ENCODE measurements at regions not wholly inside any gene's neighbourhood (a gene's known extent, or its start where the extent isn't known, plus 50 kb on each side); places are given as distances from the start of the nearest gene placed in this dataset.

DNA sequence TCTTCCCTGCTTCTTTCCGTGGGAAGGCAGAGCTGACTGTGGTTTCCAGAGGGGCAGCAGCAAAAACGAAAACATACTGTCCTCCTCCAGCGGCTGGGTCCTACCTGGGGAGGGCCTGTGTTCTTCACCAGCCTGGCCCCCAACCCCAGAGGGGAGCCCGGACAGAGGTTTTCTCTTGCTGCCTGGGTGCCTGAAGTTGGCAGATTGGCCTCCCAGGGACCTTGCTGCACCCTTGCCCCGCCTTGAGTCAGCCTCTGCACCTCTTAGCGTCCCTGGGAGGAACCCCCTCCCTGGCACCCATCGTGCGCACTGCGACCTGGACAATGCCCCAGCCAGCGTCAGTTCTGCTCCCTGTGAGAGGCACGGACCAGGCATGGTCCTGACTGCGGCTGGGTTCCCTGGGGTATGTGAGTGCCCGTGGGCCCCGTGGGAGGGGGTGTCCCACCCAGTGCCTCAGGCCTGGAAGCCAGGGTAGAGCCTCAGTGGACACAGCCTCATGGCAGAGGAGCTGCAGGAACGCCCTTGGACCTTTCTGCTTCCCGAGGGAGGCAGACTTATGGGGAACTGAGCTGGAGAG lies 56.8 kb upstream of the PRR23E start:
- DNase-seq (ENCODE audit: low read depth): no peak

- no peak for DNase-seq (ENCODE audit: low read depth)
Measured at GRCh38 chr3:127136706-127137105, 56.2 kb upstream of the PRR23E start.

- DNase-seq (ENCODE audit: low read depth): no peak
Measured at GRCh38 chr3:127137113-127137512, 55.8 kb upstream of the PRR23E start.

GRCh38 chr3:127137757-127138536 lies 55.0 kb upstream of the PRR23E start:
- DNase-seq (ENCODE audit: low read depth): no peak

DNA sequence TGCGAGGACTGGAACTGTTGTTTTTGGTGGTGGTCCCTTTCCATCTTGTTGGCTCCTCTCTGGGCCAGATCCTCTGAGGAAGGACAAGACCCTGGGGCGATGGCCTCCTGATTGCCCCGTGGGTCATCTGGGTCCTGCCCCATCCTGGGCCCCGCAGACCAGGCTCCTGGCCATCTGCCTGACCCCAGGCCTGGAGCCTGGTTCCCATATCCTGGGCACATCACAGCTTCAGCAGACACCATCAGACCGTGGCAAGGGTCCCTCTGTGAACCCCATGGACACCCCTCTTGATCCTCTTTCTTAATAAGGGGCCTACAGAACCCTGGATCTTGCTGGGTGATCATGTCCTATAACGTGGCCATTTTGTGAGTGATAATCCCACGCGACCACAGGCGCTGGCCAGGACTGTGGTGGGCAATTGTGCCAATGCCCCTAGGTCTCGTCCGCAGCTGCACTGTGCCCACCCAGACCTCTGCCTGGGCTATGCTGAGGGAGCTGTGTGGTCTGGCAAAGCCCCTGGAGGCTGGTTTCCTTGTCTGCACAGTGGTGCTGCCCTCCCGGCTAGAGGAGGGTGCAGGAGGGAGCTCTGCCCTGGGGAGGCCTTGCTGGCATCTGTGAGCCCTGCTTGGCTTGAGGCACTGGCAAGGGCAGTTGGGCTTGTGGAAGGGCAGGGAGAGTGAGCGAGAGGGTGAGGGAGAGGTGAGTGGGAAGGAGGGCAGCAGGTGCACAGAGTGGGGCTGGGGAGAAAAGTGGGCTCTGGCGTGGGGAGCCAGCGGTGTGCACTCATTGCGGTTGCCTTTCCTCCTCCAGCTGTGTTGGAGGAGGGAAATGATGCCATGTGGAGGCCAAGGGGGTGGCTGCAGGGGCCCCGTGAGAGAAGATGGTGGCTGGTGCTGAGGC lies 53.1 kb upstream of the PRR23E start:
- DNase-seq (ENCODE audit: low read depth): no peak

DNA sequence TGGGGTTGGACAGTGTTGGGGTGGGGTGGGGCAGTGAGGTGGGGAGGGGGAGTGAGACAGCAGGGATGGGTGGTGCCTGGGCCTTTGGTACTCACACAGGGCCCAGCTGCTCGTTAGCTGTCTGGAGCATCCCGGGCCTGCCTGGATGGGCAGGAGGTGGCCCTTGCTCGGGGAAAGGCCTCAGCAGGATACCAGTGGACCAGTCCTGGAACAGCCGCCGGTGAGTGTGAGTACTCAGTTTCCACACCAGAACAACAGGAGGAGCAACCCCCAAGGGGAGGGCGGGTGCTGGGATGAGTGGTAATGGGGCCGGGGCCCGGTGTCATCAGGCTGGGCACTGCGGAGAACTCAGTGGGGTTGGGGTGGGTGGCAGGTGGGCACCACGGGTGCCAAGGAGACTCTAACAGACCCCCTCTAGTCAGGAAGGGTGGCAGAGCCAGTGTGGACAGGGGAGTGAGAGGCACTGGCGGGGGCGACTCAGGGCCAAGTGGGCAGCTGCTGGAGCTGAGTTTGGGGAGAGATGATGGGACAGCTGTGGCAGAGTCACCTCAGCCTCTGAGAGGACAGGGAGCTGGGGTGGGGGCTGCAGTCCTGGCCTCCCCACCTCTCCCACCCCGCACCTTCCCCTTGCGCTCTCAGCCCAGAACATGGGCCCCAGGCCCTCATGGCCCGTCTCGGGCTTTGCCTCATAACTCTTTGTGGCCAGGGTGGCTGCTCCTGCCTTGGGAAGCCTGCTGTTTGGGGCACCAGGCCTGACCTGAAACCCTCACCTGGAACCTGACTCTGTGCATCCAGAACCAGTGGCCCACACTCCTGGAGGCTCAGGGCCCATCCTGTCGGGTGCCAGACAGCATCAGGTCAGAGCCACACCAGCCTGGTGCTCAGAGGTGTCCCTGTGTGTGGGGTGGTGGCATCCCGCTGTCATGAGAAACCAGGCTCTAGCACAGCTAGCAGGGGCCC lies 52.1 kb upstream of the PRR23E start:
- DNase-seq (ENCODE audit: low read depth): no peak

DNA sequence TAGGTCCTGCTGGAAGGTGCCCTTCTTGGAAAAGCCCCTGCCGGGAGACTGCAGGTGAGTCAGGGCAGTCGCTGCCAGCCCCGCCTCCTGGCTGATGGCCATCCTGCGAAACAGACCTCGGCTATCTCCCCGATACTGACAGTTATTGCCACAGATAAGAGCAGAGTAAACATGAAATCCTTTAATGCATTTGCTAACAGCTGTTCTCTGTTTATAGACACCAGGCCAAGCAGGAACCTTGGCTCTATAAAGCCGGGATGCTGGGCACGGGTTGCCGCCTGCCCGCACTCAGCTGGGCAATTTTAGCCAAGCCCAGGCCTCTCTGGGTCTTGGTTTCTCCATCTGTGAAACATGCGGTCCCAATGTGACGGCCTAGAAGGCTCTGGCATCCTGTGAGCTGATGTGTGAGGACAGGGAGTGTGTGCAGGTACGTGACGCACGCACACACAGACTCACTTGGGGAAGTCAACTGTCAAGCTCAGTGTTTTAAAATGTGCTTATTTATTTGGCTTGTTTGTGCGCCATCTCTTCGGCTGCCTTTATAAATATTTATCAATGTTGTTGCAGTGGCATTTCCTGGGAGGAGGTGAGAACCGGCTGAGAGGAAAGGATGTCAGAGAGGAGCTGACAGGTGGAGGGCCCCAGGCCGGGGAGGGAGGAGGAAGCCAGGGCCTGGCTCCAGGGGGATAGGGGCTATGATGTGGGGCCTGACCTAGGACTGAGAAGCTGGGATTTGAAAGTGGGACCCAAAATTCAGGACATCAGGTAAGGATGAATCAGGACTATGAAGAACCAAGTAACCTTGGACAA lies 50.8 kb upstream of the PRR23E start:
- no peak for DNase-seq (ENCODE audit: low read depth)

All from non-pigmented ciliary epithelial cell (primary cell).